ENCODE measurements at regions not wholly inside any gene's neighbourhood (a gene's known extent, or its start where the extent isn't known, plus 50 kb on each side); places are given as distances from the start of the nearest gene placed in this dataset.
A peak's percentile ranks its signal among the peaks of the same experiment; 100 is the strongest.

- no peak for DNase-seq (ENCODE audit: low read depth)
These were observed 234.6 kb downstream of the POSTN start for GRCh38 chr13:37364007-37364406.

GRCh38 chr13:37361608-37362007 lies 237.0 kb downstream of the POSTN start:
- no peak for DNase-seq (ENCODE audit: low read depth)

DNA sequence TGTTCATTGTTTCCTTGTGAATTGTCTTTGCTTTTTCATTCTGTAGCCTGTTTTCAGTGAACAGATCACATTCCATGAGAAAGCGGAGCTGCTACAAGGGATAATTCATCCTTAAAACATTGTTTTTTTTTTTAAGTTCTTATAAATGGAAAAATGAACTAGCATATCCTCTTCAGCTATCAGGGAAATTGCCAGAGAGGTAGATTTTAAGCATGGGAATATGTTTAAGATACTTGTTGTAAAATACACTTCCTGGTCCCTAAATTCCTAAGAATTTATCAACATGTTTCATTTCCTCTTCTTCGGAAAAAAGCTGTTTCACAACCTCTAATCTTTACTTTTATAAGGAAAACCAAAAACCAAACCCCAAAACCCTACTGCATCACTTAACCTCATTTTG lies 238.0 kb downstream of the POSTN start:
- DNase-seq (ENCODE audit: low read depth): no peak

DNA sequence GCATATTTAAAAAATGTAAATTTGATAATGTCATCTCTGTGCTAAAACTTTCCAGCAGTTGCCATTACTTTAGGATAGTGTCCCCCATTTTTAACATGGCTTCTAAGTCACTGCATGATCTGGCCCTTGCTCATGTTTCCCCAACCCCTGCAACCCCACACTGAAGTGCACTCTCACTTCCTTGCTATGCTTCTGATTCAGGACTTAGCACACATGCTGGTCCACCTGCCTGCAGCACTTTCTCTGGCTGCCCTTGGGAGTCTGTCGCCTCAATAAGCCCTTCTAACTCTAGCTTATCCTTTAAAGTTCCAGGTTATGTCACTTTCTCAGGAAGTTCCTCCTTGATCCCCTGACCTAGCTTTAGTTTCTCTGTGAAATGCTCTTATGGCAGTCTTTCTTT lies 241.0 kb downstream of the POSTN start:
- no peak for DNase-seq (ENCODE audit: low read depth)

DNA sequence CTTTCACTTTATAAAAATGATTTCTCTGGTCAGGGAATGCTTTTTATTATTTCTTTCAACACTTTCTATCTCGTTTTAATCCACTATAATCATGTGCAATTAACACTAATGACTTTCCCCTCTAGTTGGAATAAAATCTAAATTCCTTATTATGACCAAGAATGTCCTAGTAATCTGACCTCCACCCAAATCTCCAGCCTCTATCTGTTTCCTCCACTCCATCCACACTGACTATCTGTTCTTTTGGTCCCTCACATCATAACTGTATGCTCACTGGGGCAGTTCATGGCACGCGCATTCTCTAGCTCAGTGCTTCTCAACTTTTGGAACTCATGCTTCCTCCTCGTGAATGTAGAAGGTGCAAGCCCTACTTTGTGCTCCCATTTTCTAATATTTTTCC lies 244.7 kb downstream of the POSTN start:
- no peak for DNase-seq (ENCODE audit: low read depth)

- no peak for DNase-seq (ENCODE audit: low read depth)
These were observed 245.7 kb upstream of the CSNK1A1L start for GRCh38 chr13:37351211-37351610.

DNA sequence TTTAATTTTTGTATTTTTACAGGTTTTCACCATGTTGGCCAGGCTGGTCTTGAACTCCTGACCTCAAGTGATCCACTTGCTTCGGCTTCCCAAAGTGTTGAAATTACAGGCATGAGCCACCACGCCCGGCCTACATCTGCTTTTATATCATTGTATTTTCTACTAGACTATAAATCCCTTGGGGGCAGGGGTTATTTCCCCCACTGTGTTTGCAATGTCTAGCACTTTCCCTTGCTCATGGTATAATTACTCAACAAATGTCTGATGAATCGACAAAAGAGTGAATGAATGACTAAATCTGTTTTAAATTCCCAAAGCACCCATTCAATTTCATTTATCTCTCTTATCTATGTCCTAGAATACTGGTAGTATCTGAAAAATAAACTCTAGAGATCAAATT lies 244.5 kb upstream of the CSNK1A1L start:
- no peak for DNase-seq (ENCODE audit: low read depth)

- no peak for DNase-seq (ENCODE audit: low read depth)
These were observed 243.6 kb upstream of the CSNK1A1L start for GRCh38 chr13:37348916-37349643.

DNA sequence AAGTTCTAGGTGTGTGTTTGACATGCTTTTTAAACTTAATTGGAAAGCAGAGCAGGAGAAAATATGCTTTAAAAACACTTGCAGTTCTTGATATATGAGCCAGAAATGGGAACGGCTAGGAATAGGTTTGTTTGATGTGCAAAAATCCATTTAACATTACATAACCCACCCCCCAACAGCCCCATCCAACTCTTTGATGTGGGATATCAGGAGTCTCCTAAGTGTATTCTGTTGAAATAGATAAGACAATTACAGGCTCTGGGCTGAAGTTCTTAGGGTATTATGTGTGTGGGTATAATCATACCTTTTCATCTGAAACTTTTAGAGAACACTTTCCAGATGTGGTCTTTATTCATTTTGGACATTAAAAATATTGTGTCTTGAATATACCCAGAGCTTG lies 240.4 kb upstream of the CSNK1A1L start:
- DNase-seq (ENCODE audit: low read depth): no peak

DNA sequence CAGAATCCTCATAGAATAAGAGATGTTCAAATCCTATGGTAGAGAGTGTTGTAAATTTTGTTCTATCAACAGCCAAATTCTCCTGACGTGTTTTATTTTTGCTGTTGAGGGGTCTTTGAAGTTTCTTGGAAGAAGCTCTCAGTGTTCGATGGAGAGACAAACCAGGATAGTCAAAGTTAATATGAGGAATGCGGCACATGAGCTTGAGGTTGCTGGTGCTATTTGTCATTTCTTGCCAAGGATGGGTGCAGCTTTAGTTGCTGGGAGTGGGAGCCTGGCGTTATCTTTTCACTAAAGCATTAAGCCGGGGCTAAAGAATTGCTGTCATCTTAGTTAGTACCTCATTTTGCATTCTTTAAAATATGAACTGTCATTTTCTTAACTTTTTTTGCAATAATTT lies 239.9 kb upstream of the CSNK1A1L start:
- no peak for DNase-seq (ENCODE audit: low read depth)

DNA sequence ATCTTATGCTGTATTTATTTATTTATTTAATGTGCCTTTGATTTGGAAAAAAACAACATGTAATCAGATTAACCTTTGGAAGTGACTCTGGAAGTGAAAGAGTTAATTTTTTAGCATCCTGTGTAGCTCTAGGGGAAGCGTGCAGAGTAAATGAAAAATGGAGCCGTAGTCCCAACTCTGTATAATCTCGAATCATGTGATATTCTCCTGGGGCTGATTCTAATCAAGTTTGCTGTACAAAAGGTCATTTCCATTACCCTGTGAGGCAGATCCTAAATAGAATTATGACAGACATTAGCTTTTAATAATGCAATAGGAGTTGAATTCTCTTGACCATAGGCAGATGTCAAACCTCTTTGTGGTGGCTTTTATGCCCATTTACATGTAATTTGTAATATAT lies 238.6 kb upstream of the CSNK1A1L start:
- DNase-seq (ENCODE audit: low read depth): no peak

- DNase-seq (ENCODE audit: low read depth): no peak
These were observed 236.7 kb upstream of the CSNK1A1L start for GRCh38 chr13:37342205-37342604.

DNA sequence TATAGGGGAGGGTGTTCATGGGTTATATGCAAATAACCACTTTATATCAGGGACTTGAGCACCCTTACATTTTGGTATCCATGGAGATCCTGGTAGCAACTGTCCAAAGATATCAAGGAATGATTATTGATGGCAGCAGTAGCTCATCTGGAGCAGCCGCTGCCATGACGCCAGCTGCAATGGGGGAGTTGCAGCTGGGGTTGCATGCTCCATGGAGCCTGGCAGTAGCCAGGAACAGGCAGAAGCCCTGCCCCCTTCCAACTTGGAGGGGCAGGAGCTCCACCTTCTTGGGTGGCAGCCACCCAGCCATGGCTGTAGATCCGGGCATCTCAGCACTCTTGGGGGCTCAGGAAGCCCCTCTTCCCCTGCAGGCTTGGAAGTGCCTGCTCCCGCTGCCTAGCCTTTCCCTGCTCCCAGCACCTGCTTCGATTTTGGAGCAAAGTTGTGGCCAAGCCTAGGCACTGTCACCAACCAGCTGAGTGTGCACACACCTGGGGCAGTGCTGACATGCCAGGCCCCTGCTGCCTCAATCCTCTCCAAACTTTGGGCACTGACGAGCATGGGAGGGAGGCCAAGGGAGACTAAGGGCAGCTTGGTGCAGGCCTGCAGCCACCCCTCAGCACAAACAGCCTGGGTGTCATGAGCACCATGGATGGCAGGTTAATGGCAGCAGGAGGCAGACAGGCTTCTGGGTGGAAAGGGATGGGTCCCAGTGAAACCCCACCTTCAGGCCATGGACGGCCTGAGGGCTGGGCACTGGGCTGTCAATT lies 235.6 kb upstream of the CSNK1A1L start:
- DNase-seq (ENCODE audit: low read depth): no peak

- DNase-seq (ENCODE audit: low read depth): no peak
These were observed 233.9 kb upstream of the CSNK1A1L start for GRCh38 chr13:37339386-37339735.

DNA sequence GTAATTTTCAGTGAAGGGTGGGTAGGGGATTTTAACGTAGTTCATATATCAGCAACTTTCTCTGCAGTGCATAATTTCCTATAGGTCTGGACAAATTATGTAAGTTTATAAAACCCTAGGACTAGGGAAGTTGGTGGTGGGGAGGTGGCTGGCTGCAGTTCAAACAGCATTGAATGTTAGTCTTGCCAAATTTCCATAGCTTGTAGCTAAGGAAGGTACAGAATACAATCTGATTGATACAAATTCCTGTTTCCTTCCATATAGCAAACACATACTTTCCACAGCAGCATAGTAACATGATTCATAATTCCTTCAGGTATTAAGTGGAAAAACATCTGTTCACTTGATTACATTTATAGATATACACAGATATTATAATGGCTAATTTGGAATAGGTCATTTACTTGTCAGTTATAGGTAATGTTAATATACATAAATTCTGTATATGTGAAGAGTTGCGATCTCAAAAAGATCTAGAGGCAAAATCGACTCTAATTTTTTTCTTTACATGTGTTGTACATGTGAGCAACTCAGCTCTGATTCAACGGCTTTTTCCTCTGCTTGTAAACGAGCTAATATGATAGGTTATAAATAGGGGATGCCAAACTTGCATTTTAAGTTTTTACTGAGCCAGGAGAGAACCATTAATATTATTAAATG lies 233.4 kb upstream of the CSNK1A1L start:
- peak; percentile 77 for DNase-seq (ENCODE audit: low read depth)

- no peak for DNase-seq (ENCODE audit: low read depth)
These were observed 220.9 kb upstream of the CSNK1A1L start for GRCh38 chr13:37326334-37326733.

GRCh38 chr13:37319031-37319443 lies 213.6 kb upstream of the CSNK1A1L start:
- no peak for DNase-seq (ENCODE audit: low read depth)

DNA sequence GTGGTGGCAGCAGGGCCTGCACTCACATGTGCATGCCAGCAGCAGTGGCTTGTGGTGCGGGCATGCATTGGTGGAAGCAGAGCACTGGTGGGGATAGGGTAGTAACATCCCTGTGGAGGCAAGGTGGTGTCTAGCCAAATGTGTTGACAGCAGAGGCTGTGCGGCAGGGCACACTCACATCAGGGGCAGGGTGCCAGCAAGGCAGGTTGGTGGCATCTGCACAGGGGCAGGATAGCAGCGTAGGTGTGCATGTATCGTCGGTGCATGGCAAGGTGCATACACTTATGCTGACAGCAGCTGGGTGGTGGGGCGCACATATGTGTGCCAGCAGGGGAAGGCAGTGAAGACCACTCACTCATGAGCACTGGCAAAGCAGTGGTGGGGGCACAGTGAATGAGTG lies 211.5 kb upstream of the CSNK1A1L start:
- DNase-seq (ENCODE audit: low read depth): no peak

- peak; percentile 93 for DNase-seq (ENCODE audit: low read depth)
These were observed 207.9 kb upstream of the CSNK1A1L start for GRCh38 chr13:37313372-37313771.

GRCh38 chr13:37306778-37307544 lies 201.5 kb upstream of the CSNK1A1L start:
- peak; percentile 53 for DNase-seq (ENCODE audit: low read depth)

GRCh38 chr13:37303606-37304005 lies 198.1 kb upstream of the CSNK1A1L start:
- no peak for DNase-seq (ENCODE audit: low read depth)

DNA sequence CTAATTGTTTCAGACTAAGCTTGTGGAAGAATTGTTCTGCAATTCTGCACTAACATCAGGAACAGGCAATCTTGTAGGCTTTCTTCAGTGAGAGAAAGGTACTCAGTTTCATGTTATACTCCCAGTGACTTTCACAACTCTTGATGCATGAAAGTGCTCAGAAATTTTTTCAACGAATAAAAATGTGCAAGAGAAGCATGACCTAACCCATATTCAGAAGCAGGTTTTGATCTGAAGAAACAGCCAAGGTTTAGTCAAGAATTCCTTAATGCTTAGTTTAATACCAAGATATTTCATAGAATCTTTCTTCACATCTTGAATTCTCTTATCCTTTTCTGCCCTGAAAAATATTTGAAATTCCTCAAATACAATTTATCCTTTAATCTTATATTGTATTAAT lies 197.2 kb upstream of the CSNK1A1L start:
- no peak for DNase-seq (ENCODE audit: low read depth)

Data from forelimb muscle (tissue), 1 donor.